ENCODE measurements at regions not wholly inside any gene's neighbourhood (a gene's known extent, or its start where the extent isn't known, plus 50 kb on each side); places are given as distances from the start of the nearest gene placed in this dataset.

DNA sequence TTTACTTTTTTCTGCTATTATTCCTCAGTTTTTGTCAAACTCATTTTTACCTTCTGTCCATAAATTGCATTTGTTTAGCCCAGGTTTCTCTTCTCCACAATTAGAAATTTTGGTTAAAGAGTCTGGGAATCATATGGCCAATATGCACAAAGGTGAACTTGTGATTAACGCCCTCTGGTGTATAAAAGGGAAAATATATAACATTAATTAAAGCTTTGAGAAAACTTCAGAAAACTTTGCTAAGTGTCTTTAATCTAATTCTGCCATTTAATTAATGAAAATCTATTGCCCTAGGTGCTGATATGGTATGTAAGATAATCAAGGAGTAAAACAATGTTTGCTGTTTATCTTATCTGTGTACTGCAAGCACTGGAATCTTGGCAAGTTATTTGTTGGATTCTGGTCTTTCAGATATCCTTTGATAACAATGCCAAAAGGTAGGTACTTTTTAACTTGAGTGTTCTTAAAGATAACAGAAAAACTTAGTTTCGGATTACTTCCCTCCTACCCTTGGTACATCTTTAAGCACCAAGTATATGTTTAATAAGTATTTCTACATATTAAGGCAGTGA, 402.6 kb downstream of the SUCLA2 start:
- H3K36me3 Mint-ChIP-seq = no peaks in the 10 kb centered on the region
- Histone ChIP-seq H3K9ac (ENCODE audit: insufficient read depth, low read length, poor library complexity, severe bottlenecking) (no peak overlapping the region), H3K36me3 (replicated peaks in 1 of 2; ENCODE audit: control insufficient read depth in 1 of 2, insufficient read depth in 2 of 2, low read length in 2 of 2) (no peaks in the 10 kb centered on the region), H3K4me1 (ENCODE audit: control insufficient read depth in 1 of 2, insufficient read depth in 2 of 2, low read length in 2 of 2) (no peaks in the 10 kb centered on the region), H4K20me1 (ENCODE audit: insufficient read depth, low read length) (no peaks in the 10 kb centered on the region), H3K79me2 (ENCODE audit: insufficient read depth, low read length) (no peaks in the 10 kb centered on the region), H3K9me3 (replicated peaks in 1 of 2; ENCODE audit: control insufficient read depth in 1 of 2, insufficient read depth in 1 of 2, low read length in 2 of 2) (peaks cover 8 to 14% of the 10 kb centered on the region in 2 donors), H3K27ac (ENCODE audit: low read depth in 1 of 2, low read length in 2 of 2) (no peak overlapping the region), H2AFZ (ENCODE audit: insufficient read depth, low read depth, low read length, poor library complexity, severe bottlenecking) (no peak overlapping the region), H3K4me2 (replicated peaks; ENCODE audit: extremely low read depth, low read length, poor library complexity, severe bottlenecking) (no peak overlapping the region), H3K4me3 (replicated peaks in 1 of 3; ENCODE audit: low read depth in 2 of 3, low read length in 3 of 3) (no peak overlapping the region), H3K27me3 (ENCODE audit: control insufficient read depth in 2 of 2, insufficient read depth in 2 of 2, low read length in 2 of 2) (no peaks in the 10 kb centered on the region)
- H3K9me3 Mint-ChIP-seq = peaks cover 5 to 15% (median 9%) of the 10 kb centered on the region in 7 donors
- TF ChIP-seq, protein P1, sequence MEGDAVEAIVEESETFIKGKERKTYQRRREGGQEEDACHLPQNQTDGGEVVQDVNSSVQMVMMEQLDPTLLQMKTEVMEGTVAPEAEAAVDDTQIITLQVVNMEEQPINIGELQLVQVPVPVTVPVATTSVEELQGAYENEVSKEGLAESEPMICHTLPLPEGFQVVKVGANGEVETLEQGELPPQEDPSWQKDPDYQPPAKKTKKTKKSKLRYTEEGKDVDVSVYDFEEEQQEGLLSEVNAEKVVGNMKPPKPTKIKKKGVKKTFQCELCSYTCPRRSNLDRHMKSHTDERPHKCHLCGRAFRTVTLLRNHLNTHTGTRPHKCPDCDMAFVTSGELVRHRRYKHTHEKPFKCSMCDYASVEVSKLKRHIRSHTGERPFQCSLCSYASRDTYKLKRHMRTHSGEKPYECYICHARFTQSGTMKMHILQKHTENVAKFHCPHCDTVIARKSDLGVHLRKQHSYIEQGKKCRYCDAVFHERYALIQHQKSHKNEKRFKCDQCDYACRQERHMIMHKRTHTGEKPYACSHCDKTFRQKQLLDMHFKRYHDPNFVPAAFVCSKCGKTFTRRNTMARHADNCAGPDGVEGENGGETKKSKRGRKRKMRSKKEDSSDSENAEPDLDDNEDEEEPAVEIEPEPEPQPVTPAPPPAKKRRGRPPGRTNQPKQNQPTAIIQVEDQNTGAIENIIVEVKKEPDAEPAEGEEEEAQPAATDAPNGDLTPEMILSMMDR (IDR thresholded peaks at IDR 0.05) = peak; percentile 45
- H3K4me3 Mint-ChIP-seq = no peak overlapping the region
- intact Hi-C loops (cut with micrococcal nuclease) = no loop called here
- no peaks in the 10 kb centered on the region for H3K27me3 Mint-ChIP-seq (ENCODE audit: low read depth in 3 of 3)
- no CpG with 5 or more reads among the region's 2 CpGs for WGBS (ENCODE audit: insufficient coverage)
- no peaks in the 10 kb centered on the region for H3K4me1 Mint-ChIP-seq
- DNase-seq = no peak
- H3K27ac Mint-ChIP-seq = no peak overlapping the region

GRCh38 chr13:47594833-47595232, 406.2 kb downstream of the SUCLA2 start:
- Mint-ChIP-seq H3K4me1 (no peaks in the 10 kb centered on the region), H3K4me3 (no peak overlapping the region), H3K9me3 (peaks cover 5 to 22% (median 16%) of the 10 kb centered on the region in 7 donors), H3K27ac (no peak overlapping the region), H3K27me3 (ENCODE audit: low read depth in 3 of 3) (no peaks in the 10 kb centered on the region), H3K36me3 (no peaks in the 10 kb centered on the region)
- Histone ChIP-seq H3K79me2 (ENCODE audit: insufficient read depth, low read length) (no peaks in the 10 kb centered on the region), H3K4me1 (ENCODE audit: control insufficient read depth in 1 of 2, insufficient read depth in 2 of 2, low read length in 2 of 2) (no peaks in the 10 kb centered on the region), H3K27ac (ENCODE audit: low read depth in 1 of 2, low read length in 2 of 2) (no peak overlapping the region), H3K36me3 (replicated peaks in 1 of 2; ENCODE audit: control insufficient read depth in 1 of 2, insufficient read depth in 2 of 2, low read length in 2 of 2) (no peaks in the 10 kb centered on the region), H3K4me3 (replicated peaks in 1 of 3; ENCODE audit: low read depth in 2 of 3, low read length in 3 of 3) (no peak overlapping the region), H3K9ac (ENCODE audit: insufficient read depth, low read length, poor library complexity, severe bottlenecking) (no peak overlapping the region), H2AFZ (ENCODE audit: insufficient read depth, low read depth, low read length, poor library complexity, severe bottlenecking) (no peak overlapping the region), H4K20me1 (ENCODE audit: insufficient read depth, low read length) (no peaks in the 10 kb centered on the region), H3K4me2 (replicated peaks; ENCODE audit: extremely low read depth, low read length, poor library complexity, severe bottlenecking) (no peak overlapping the region), H3K9me3 (replicated peaks in 1 of 2; ENCODE audit: control insufficient read depth in 1 of 2, insufficient read depth in 1 of 2, low read length in 2 of 2) (peaks cover 14 to 17% of the 10 kb centered on the region in 2 donors), H3K27me3 (ENCODE audit: control insufficient read depth in 2 of 2, insufficient read depth in 2 of 2, low read length in 2 of 2) (no peaks in the 10 kb centered on the region)
- no peak for DNase-seq
- TF ChIP-seq, protein P1 (IDR thresholded peaks at IDR 0.05) = no peak
- intact Hi-C loops (cut with micrococcal nuclease) = no loop called here
